ENCODE measurements at regions not wholly inside any gene's neighbourhood (a gene's known extent, or its start where the extent isn't known, plus 50 kb on each side); places are given as distances from the start of the nearest gene placed in this dataset.

GRCh38 chr1:166272851-166273250 is 106.0 kb upstream of the FAM78B start:
- TF ChIP-seq CTCF (IDR thresholded peaks at IDR 0.05) (no peak), POLR2A (IDR thresholded peaks at IDR 0.05) (no peak)

All from Peyer's patch (tissue), 4 donors.